ENCODE measurements at regions not wholly inside any gene's neighbourhood (a gene's known extent, or its start where the extent isn't known, plus 50 kb on each side); places are given as distances from the start of the nearest gene placed in this dataset.

DNA sequence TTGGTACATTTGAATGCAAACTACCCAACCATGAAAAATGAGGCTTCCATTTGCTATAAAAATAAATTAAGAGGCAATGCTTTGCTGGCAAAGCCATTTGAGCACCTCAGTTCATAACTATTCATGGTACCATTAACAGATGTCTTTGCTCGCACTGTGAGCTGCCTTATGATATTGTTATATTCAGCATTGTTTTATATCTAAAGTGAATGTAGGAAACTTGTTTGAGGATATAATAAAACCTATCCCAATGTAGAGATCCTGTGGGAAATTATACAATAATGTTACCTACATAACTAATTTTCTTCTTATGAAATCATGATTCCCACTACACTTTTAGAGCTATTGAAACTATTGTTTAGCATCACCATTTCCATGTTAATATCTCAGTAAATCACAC lies 125.2 kb upstream of the TRAM1L1 start:
- Histone ChIP-seq H3K27me3 (replicated peaks; ENCODE audit: control insufficient read depth, insufficient read depth, low read length) (no peaks in the 10 kb centered on the region), H3K36me3 (ENCODE audit: control insufficient read depth, insufficient read depth, low read length) (no peaks in the 10 kb centered on the region), H3K4me1 (no peaks in the 10 kb centered on the region), H3K4me3 (ENCODE audit: low read depth, low read length) (no peak overlapping the region), H3K9me3 (no peaks in the 10 kb centered on the region)
- POLR2A ChIA-PET: no interaction called here
- no peak for DNase-seq
- no peaks in the 10 kb centered on the region for H3K4me1 Mint-ChIP-seq (ENCODE audit: low read depth, unreplicated experiment)
- no peaks in the 10 kb centered on the region for H3K9me3 Mint-ChIP-seq (ENCODE audit: unreplicated experiment)
- no peaks in the 10 kb centered on the region for H3K36me3 Mint-ChIP-seq (ENCODE audit: insufficient read depth, unreplicated experiment)
- intact Hi-C loops (cut with micrococcal nuclease; ENCODE audit: unreplicated experiment): no loop called here
- CTCF ChIA-PET: no interaction called here
- H3K27ac Mint-ChIP-seq (ENCODE audit: unreplicated experiment): no peak overlapping the region
- TF ChIP-seq, protein P1, sequence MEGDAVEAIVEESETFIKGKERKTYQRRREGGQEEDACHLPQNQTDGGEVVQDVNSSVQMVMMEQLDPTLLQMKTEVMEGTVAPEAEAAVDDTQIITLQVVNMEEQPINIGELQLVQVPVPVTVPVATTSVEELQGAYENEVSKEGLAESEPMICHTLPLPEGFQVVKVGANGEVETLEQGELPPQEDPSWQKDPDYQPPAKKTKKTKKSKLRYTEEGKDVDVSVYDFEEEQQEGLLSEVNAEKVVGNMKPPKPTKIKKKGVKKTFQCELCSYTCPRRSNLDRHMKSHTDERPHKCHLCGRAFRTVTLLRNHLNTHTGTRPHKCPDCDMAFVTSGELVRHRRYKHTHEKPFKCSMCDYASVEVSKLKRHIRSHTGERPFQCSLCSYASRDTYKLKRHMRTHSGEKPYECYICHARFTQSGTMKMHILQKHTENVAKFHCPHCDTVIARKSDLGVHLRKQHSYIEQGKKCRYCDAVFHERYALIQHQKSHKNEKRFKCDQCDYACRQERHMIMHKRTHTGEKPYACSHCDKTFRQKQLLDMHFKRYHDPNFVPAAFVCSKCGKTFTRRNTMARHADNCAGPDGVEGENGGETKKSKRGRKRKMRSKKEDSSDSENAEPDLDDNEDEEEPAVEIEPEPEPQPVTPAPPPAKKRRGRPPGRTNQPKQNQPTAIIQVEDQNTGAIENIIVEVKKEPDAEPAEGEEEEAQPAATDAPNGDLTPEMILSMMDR (IDR thresholded peaks at IDR 0.05; ENCODE audit: insufficient read depth in 1 of 2, low read depth in 1 of 2, low read length in 1 of 2, severe bottlenecking in 1 of 2, unreplicated experiment in 1 of 2): no peak
- no TSS peak for BruUV-seq (replicated peaks)
- H3K27me3 Mint-ChIP-seq (ENCODE audit: insufficient read depth, unreplicated experiment): no peaks in the 10 kb centered on the region
- H3K4me3 Mint-ChIP-seq (ENCODE audit: unreplicated experiment): no peak overlapping the region

GRCh38 chr4:117224256-117224655 lies 138.9 kb upstream of the TRAM1L1 start:
- Histone ChIP-seq H3K4me1 (no peaks in the 10 kb centered on the region), H3K9me3 (no peaks in the 10 kb centered on the region), H3K4me3 (ENCODE audit: low read depth, low read length) (no peak overlapping the region), H3K27me3 (replicated peaks; ENCODE audit: control insufficient read depth, insufficient read depth, low read length) (no peaks in the 10 kb centered on the region), H3K36me3 (ENCODE audit: control insufficient read depth, insufficient read depth, low read length) (no peaks in the 10 kb centered on the region)
- TF ChIP-seq, protein P1 (IDR thresholded peaks at IDR 0.05; ENCODE audit: insufficient read depth in 1 of 2, low read depth in 1 of 2, low read length in 1 of 2, severe bottlenecking in 1 of 2, unreplicated experiment in 1 of 2): no peak
- H3K4me1 Mint-ChIP-seq (ENCODE audit: low read depth, unreplicated experiment): no peaks in the 10 kb centered on the region
- no peak overlapping the region for H3K4me3 Mint-ChIP-seq (ENCODE audit: unreplicated experiment)
- intact Hi-C loops (cut with micrococcal nuclease; ENCODE audit: unreplicated experiment): no loop called here
- H3K27ac Mint-ChIP-seq (ENCODE audit: unreplicated experiment): no peak overlapping the region
- no peaks in the 10 kb centered on the region for H3K36me3 Mint-ChIP-seq (ENCODE audit: insufficient read depth, unreplicated experiment)
- ChIA-PET CTCF (no interaction called here), POLR2A (no interaction called here)
- no peaks in the 10 kb centered on the region for H3K27me3 Mint-ChIP-seq (ENCODE audit: insufficient read depth, unreplicated experiment)
- DNase-seq: no peak
- no peaks in the 10 kb centered on the region for H3K9me3 Mint-ChIP-seq (ENCODE audit: unreplicated experiment)
- no TSS peak for BruUV-seq (replicated peaks)

DNA sequence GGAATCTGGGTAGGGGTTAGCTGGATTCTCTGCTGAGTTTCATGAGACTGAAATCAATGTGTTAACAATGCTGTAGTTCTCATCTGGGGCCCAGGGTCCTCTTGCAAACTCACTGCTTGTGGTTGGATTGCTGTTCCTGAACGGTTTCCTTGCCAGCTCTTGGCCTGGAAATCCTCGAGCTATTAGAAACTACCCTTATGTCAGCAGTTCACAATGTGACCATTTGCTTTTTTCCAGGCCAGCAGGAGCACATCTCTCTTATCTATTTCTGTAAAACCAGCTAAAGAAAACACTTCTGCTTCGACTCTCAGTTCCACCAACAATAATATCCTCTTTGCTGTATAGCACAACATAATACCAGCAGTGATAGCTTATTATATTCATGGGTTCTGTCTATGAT lies 140.1 kb upstream of the TRAM1L1 start:
- no peaks in the 10 kb centered on the region for H3K9me3 Mint-ChIP-seq (ENCODE audit: unreplicated experiment)
- Histone ChIP-seq H3K27me3 (replicated peaks; ENCODE audit: control insufficient read depth, insufficient read depth, low read length) (no peaks in the 10 kb centered on the region), H3K36me3 (ENCODE audit: control insufficient read depth, insufficient read depth, low read length) (no peaks in the 10 kb centered on the region), H3K9me3 (no peaks in the 10 kb centered on the region), H3K4me3 (ENCODE audit: low read depth, low read length) (no peak overlapping the region), H3K4me1 (no peaks in the 10 kb centered on the region)
- no TSS peak for BruUV-seq (replicated peaks)
- no peaks in the 10 kb centered on the region for H3K4me1 Mint-ChIP-seq (ENCODE audit: low read depth, unreplicated experiment)
- TF ChIP-seq, protein P1 (IDR thresholded peaks at IDR 0.05; ENCODE audit: insufficient read depth in 1 of 2, low read depth in 1 of 2, low read length in 1 of 2, severe bottlenecking in 1 of 2, unreplicated experiment in 1 of 2): no peak
- POLR2A ChIA-PET: no interaction called here
- H3K4me3 Mint-ChIP-seq (ENCODE audit: unreplicated experiment): no peak overlapping the region
- no peaks in the 10 kb centered on the region for H3K36me3 Mint-ChIP-seq (ENCODE audit: insufficient read depth, unreplicated experiment)
- no peak for DNase-seq
- no peaks in the 10 kb centered on the region for H3K27me3 Mint-ChIP-seq (ENCODE audit: insufficient read depth, unreplicated experiment)
- no peak overlapping the region for H3K27ac Mint-ChIP-seq (ENCODE audit: unreplicated experiment)
- intact Hi-C loops (cut with micrococcal nuclease; ENCODE audit: unreplicated experiment): no loop called here
- CTCF ChIA-PET: no interaction called here
